ENCODE measurements at regions not wholly inside any gene's neighbourhood (a gene's known extent, or its start where the extent isn't known, plus 50 kb on each side); places are given as distances from the start of the nearest gene placed in this dataset.
A peak's percentile ranks its signal among the peaks of the same experiment; 100 is the strongest.
"Not testable (repeated sequence)": the region's sequence is repeated elsewhere in the genome, so short reads cannot be mapped to it uniquely, and the experiment has no call there.

DNA sequence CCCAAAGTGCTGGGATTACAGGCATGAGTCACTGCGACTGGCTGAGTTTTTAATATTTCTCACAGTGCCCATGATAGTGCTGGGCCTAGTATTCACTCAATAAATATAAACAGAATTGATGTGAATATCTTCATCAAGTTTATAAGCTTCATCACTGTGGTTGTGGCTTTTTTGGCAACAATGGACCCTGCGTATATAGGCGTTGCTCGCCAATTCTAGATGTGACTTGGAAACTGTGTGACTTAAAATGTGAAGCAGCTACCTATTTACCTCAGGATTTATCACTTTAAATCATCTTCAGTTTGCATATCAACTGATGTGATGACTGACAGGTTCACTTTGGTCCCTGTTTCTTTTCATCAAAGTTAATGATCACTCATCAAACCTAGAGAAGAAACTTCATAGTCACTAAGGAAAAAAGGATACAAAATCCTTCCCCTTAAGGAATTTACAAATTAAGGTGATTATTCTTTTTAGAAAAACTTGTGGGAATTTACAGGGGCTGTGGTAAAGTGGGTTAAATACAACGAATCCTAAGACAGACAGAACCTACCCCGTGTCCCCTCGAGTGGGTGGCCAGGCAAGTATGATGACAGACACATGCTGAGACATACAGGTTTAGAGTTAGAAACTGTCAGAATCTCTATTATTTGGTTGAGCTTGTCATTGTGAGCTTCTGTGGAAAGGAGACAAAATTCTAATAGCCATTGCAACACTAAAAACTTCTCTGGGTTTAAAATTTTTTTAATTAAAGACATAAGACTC, 101.3 kb downstream of the AKAP11 start:
- no peak for DNase-seq (ENCODE audit: low read depth)

DNA sequence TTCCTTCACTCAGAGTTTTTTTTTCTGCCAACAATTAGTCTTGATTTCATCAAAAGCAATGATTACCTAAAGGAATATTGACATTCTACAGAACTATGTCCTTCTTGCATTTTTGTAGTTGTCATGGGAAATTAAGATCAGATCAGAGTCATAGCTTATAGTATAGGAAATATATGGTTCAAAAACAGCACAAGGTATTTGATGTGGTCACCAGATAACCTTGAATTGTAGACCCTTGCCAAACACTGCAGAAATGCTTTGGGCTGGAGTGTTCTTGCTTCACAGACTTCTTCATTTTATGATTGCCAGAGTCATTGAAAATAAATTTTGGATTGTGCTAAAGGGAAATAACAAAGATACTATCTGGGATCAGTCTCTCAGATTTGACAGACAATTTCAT, 103.7 kb downstream of the AKAP11 start:
- DNase-seq (ENCODE audit: low read depth), result no peak

DNA sequence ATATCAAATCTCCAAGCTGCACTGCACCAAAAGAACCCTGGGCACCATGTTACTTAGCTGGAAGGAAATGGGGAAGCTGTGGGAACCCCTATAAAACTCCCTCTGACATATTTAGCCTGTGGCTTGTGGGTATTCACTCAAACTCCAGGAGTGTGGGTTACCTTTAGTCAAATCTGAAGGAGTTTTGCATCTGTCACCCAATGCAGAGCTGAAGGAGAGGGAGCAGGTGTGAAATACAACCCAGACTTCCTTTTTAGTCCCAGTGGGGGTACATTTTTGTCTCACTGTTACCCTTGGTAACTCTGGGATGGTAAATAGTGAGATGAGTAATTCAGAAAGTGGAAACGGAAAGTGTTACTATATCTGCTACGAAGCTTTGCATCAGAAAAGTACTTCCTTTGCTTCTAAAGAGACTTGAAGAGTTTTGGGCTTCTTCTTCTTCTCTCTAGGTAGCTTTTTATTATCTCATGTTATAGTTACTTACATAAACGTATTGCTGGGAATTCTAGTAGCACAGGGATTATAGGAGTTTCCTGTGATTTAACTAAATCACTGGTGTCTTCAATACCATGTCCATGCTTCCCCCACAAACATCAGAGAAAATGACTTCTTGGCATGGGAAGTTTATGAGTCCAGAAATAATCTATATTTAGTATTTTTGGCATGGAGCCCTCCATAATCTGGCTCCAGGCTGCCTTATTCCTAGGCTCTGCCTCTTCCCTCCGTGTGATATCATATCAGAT, 105.9 kb downstream of the AKAP11 start:
- DNase-seq (ENCODE audit: low read depth), result peak; percentile 52

DNA sequence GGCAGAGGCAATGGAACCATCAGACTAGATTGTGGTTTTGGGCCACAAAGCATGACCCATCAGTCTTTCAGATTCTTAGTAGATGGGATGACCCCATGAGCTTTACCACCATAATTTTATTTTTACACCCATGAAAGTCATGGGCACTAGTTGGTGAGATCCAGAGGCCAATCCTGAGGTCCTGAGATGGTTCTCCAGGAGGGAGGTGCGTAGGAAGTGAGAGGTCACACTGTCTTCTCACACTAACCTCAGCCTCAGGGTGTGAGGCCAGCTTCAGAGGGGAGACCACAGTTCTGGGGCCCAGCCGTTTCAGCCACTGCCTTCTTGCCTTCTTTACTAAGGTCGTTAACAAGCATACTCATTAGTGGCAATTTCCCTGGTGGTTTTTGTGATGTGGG, 106.4 kb downstream of the AKAP11 start:
- DNase-seq (ENCODE audit: low read depth), result no peak

DNA sequence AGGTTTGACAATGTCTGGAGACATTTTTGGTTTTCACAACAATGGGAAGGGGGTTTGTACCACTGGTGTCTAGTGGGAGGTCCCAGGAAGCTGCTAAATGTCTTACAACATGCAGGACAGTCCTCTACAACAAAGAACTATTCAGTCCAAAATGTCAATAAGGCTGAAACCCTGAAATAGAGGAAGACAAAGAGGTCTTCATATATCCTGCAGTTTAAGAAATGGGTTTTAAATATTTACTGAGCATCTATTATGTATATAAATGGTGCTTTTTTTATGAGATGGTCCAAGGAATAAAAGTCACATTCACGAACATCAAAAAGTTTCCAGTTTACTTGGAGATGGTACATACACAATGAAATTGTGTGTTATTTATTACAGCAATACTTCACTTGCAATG, 107.3 kb downstream of the AKAP11 start:
- no peak for DNase-seq (ENCODE audit: low read depth)

DNA sequence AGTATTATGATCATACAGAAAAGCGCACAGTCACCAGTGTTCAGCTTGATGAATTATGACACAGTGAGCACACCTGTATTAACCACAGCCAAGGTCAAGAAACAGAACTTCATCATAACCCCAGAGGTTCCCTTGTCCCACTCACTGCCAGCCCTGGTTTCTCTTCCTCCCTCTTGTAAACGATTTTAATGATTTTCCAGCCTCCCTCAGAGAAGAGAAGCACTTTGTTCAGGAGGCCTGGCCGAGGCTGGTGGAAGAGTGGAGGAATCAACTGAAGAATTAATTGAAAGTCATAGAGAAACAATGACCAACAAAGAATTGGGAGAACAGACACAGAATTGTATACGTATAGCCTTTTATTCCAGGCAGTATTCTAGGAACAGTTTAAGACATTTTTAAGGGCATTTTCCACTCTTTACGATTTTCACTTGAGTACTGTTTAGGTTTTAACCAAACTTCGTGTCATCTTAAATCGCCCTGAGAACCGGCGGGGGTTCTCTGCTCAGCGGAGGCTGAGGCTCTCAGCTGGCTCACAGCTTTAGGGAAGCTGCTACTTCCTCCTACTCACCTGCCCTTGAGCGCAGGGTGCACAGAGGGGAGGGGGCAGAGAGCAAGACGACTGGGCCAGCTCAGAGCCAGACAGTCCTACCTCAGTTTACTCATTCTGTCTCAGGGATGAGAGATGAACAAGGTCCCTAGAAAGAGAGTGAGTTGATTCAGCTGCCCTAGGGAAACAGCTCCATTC, 108.6 kb downstream of the AKAP11 start:
- DNase-seq (ENCODE audit: low read depth), result no peak

DNA sequence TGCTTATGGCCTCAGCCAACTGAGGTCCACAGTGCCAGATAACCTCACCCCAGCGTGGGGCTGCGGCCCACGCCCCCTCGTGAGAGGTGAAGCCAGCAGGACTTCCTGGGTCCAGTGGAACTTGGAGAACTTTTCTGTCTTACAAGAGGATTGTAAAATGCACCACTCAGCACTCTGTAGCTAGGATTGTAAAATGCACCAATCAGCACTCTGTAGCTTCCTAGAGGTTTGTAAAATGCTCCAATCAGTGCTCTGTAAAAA, 109.1 kb downstream of the AKAP11 start:
- no peak for DNase-seq (ENCODE audit: low read depth)

DNA sequence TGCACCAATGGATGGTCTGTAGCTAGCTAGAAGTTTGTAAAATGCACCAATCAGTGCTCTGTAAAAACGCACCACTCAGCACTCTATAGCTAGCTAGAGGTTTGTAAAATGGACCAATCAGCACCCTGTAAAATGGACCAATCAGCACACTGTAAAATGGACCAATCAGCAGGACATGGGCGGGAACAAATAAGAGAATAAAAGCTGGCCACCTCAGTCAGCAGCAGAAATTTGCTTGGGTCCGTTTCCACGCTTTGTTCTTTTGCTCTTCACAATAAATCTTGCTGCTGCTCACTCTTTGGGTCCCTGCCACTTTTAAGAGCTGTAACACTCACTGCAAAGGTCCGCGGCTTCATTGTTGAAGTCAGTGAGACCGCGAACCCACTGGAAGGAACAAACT, 109.5 kb downstream of the AKAP11 start:
- DNase-seq (ENCODE audit: low read depth), result not testable (repeated sequence)

DNA sequence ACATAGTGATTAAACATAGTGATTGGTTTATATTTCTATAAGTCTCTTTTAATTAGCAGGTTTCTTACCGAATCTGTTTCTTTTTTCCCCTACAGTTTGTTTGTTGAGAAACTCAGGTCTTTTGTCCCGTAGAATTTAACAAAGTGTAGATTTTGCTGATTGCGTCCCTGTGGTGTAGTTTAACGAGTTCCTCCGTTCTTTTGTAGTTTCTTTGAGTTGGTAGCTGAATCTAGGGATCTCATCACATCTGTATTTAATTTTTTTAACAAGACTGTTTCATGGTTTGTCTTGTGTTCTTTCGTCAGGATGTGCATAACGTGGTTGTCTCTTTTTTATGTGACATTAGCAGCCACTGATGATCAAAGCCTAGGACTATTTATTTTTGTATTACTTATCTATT, 111.1 kb downstream of the AKAP11 start:
- no peak for DNase-seq (ENCODE audit: low read depth)

DNA sequence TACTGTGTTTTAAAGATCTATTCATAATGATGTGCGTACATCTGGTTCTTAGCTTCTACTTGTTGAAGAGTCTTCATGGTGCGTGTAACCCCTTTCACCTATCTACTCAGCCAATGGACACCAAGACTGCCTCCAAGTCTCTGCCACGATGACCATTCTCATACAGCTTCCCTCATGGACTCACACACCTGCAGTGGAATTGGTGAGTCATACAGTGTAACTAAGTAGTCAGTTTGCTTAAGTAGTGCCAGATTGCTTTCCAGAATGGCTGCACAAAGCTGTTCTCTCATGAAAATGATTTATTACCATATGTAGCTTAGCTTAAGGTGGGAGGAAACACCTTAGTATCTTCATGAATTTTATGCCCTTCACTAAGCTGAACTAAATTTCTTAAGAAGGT, 112.3 kb downstream of the AKAP11 start:
- peak; percentile 12 for DNase-seq (ENCODE audit: low read depth)

DNA sequence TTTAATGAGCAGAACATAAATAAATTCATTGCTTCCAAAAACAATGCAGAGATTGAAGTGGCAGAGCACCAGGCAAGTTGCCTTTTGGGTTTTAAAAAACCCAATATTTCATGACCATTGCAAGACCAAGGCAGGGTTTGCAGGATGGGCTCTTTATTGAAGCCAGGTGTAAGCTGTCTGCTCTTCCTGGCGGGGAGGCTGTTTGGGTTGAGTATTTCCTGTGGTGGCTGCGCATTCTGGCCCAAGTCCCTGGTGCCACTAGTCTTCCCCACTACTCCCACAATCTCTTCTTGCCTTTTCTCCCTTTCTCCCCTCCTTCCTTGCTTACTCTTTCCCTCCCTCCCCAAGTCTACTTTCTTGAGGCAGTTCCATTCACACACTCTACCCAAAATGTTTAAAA, 116.4 kb downstream of the AKAP11 start:
- DNase-seq (ENCODE audit: low read depth), result no peak

DNA sequence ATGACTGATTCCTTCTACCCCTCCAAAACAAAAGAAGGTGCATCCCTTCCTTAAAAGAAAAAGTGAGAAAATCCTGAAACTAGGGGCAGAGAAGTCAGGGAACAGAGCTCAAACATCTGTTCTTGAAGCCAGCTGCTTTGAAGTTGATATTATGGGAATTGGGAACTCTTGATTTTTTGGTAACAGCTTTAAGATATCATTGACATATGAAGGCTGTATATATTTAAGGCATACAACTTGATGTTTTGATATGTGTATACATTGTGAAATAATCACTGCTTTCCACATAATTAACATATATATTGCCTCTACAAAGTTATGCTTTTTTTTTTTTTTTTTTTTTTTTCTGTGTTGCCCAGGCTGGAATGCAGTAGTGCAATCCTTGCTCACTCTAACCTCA, 117.1 kb downstream of the AKAP11 start:
- DNase-seq (ENCODE audit: low read depth), result no peak

DNA sequence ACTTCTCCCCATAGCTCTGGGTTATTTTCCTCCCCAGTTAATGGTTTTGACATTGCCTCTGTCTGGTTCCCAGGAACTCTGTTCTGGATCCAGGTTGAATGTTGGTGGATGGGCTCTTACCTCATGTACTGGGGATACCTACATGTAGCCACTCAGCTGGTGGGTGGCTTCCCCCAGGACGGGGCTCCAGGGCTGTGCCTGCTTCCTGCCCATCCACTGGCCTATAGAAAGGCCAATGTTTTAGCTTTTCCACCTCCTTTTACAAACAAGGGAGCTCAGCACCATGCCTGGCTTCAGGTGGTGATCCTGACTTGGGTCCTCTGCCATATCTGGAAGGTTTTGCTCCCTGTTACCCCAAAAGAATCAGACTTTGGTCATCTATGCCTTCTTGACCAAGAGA, 120.2 kb downstream of the AKAP11 start:
- DNase-seq (ENCODE audit: low read depth), result no peak

DNA sequence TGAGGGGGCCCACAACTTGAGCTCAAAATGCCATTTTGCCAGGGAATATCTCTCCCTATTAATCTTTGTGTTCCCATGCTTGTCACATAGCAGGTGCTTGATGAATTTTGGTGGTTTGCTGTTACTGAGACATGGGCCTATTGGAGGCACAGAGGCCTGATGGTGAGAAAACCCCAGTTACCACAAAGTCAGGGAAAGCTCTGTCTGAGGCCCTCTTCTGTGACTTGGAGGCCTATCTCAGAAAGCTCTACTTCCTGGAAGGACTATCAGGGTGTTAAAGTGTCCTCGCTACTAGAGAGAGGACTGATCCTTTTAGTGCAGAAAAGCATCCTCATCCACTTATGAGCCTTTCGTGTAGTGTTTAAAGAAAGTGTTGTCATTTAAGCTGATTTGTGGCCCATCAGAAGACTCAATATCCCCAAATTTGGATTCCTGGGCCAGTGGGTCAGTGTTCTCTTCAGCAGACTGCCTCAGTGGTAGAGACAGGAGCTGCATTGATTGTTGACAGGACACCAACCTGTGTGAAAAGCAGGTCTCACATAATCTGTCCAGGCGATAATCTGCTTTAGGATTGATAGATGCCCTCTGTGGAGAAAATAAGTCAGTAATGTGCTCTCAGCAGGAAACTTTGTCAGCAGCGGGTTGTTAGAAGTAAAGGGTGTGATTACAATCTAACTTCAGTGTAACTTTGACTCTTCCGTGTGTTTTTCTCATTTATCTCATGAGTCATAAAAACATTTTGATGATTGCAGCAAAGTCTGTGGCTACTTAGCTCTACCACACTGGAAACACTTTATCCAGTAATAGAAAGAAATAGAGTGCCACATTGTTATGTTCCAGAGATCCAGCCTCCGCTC, 121.0 kb downstream of the AKAP11 start:
- peak; percentile 22 for DNase-seq (ENCODE audit: low read depth)

DNA sequence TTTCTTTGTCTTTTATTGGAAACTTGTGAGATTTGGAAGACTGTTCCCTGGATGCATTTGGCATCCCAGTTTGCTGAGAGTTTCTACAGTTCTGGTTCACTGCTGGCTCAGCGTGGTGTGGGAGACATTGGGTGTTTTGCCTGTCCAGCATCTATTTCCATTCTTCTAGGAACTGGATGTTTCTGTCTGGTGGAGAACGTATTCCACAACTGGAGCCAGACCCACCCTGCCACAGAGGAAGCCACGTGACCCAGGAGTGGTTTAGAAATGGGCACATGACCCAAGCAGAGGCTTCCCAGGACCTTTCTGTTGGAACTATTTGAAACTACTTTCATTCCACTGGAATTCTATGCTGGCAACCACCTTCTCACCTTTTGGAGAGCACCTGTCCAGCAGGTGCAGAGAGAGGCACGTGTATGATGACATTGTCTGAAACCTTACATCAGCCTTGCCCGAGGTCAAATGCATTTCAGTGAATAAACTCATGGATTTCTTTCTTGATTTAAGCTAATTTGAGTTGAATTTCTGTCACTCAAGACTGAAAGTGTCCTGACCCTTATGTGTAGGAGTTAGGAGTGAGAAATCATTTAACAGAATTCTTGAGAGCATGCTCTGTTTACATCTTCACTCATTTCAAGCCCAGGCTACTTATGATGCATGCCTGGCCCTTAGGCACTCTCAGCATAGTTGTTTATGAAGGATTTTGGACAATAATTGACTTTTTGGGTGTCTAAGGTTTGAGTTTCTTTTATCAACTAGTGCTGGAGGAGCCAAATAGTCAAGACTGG, 121.8 kb downstream of the AKAP11 start:
- no peak for DNase-seq (ENCODE audit: low read depth)

DNA sequence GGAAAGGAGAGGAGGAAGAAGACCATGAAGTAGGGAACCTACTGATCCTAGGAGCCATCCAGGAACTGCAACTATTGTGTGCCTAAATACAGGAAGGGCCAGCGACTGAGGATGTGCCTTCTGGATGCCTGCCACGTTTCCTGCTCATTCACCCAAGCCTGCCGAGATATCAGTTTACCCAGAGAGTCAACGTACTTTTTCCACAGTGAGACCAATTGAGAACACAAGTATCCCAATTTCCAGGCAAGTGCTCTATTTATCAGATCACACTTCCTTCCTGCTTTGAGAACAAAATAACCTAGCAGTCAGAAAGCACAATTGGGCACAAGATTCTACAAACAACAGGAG, 122.4 kb downstream of the AKAP11 start:
- DNase-seq (ENCODE audit: low read depth), result no peak

DNA sequence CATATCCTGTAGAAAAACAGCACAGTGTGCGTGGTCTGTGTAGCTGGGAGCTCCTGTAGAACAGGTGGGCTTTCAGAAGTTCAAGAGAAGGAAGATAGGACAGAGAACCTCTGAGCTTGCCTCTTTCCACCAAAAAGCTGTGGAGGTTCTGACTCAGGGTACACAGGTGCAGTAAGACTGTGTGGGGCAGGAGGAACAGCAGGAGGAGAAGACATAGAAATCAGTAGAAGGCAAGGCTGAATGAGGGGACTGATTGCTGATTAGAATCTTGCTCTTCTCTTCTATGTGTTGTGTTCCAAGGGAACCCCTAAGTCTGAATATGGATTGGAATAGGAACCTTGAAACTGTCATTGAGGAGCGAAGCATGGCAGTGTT, 122.7 kb downstream of the AKAP11 start:
- no peak for DNase-seq (ENCODE audit: low read depth)

DNA sequence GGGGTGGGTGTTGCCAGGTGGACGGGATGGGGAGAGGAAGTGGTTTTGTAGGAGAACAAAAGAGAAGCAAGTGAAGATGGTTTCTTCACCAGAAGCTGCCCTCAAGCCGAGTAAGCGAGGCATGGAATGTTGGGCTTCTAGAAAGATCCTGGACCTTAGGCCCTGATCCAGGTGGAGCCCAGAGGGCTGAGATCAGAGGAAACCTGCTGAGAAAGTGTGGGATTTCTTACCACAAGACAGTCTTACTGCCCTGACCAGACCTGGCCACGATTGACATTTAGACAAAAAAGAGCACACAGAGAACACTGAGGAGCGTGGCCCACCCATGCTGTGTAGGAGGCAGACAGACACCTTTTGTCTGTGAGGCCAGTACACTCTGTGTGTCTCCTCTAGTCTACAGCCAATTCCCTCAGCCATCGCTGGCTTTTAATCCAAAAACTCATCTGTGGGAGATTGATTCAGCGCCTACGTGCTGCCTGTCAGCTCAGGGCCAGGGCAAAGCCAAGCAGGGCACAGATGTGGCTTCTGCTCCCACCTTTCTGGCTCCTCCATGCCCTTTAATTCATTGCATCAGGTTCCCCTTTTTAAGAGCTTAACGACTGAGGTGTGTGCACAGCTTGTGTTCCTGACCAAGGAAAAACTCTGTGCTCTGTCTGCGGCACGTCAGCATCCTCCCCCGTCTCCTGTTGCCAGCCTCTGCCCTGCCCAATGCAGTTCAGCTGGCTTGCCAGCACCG, 123.3 kb downstream of the AKAP11 start:
- DNase-seq (ENCODE audit: low read depth), result no peak

DNA sequence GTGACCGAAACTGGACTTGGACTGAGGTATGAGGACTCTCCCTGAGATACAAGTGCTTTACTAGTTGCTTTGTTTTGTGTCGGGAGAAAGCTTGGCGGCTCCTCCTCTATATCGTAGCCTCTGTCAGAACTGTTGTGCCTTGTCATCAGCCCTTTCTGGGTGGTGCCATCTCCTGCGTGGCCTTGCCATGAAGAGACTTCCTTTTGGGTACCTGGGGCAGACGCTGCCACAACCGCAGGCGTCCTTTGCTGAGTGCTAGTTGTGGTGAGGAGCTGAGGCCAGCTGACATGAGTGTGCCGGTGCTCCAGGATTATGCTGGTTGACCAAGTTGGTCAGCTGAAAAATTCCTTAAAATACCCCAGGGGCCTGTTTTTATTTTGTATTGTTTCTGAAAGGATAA, 124.5 kb downstream of the AKAP11 start:
- peak; percentile 59 for DNase-seq (ENCODE audit: low read depth)
